Retinal pigment epithelial cell (primary cell): ENCODE measurements at regions not wholly inside any gene's neighbourhood (a gene's known extent, or its start where the extent isn't known, plus 50 kb on each side); places are given as distances from the start of the nearest gene placed in this dataset.

Source experiments
- DNase-seq: peaks from one replicate; pipeline ENCODE4 v3.0.0-alpha.2; 2010; ENCODE audit warnings: low read depth
- H3K4me3 ChIP-seq: 2 replicates; pipeline ENCODE4 v1.5.1; 2011; ENCODE audit warnings: mild to moderate bottlenecking, low read length, control low read depth, moderate library complexity
- CTCF ChIP-seq: conservative IDR thresholded peaks from 2 replicates; pipeline ENCODE4 v1.5.1; 2011; ENCODE audit warnings: low read depth, low read length, control low read depth, inconsistent platforms

DNA sequence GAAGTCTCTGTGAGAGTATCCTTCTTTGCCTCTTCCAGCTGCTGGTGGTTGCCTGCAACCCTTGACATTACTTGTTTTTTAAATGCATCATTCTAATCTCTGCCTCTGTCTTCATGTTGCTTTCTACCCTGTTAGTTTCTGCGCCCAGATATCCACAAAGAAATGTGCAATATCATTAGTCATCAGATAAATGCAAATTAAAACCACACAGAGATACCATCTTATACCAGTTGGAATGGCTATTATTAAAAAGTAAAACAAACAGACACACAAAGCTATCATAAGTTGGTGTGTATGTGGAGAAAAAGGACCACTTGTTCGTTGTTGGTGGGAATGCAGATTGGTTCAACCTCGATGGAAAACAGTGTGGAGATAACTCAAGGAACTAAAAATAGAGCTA is 517.4 kb downstream of the FAT4 start:
- no peak for DNase-seq
- H3K4me3 ChIP-seq, result no peak overlapping the region

GRCh38 chr4:125836597-125837195 is 521.9 kb downstream of the FAT4 start:
- TF ChIP-seq CTCF, result no peak
- DNase-seq, result no peak
- H3K4me3 ChIP-seq, result no peak overlapping the region

More for the DNA sequence above, 517.4 kb downstream of the FAT4 start:
- TF ChIP-seq CTCF, result no peak

GRCh38 chr4:125837493-125838201 is 522.9 kb downstream of the FAT4 start:
- H3K4me3 ChIP-seq, result no peak overlapping the region
- no peak for DNase-seq
- TF ChIP-seq CTCF, result no peak

- DNase-seq, result no peak
- no peak for TF ChIP-seq CTCF
- H3K4me3 ChIP-seq, result no peak overlapping the region
Measured at GRCh38 chr4:125838202-125838601, 523.4 kb downstream of the FAT4 start.

DNA sequence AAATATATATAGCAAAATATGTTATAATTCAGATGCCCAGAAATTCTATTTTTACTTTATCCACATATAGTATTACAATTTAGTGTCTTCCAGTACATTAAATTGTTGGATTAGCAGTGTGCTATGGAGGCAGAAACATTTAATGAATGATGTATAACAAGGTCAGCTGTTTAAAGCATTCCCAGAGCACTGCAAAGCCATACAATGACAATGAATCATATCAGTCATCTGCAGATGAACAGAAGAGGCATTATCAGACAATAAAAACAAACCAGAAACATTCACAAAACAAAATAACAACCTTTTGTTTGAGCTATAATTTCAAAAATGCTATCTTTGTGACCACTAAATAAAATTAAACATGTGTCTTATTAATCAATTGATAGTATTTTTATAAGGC is 524.2 kb downstream of the FAT4 start:
- H3K4me3 ChIP-seq, result no peak overlapping the region
- DNase-seq, result no peak
- no peak for TF ChIP-seq CTCF

GRCh38 chr4:125843947-125844346 is 529.2 kb downstream of the FAT4 start:
- no peak for DNase-seq
- H3K4me3 ChIP-seq, result no peak overlapping the region
- TF ChIP-seq CTCF, result no peak

DNA sequence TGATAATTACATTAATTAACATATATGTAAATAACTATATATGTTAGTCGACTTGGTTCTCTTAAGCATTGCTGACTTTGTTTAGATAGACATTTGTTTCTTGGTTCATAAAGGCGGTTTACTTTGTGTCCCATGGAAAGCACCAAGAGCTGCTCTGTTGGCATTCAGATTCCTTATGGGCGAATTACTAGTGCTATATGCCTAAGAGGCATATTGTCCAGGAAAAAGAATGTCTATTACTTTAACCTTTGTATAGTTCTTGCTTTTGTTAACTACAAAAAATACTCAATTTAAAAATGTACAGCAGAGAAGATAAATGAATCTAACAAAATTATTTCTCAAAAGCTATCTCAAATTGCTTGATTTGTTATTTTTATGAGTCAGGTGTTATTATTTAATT is 532.8 kb downstream of the FAT4 start:
- DNase-seq, result no peak
- TF ChIP-seq CTCF, result no peak
- H3K4me3 ChIP-seq, result no peak overlapping the region
